OCI-LY1 (cell line): ENCODE measurements at regions not wholly inside any gene's neighbourhood (a gene's known extent, or its start where the extent isn't known, plus 50 kb on each side); places are given as distances from the start of the nearest gene placed in this dataset.

Experiments used
- H2AFZ ChIP-seq: fragments of 200-600 bp; sonication (generic), shearing (Covaris generic); 2 replicates; pipeline ENCODE4 v1.6.0; 2014; ENCODE audit warnings: antibody characterized with exemption, mild to moderate bottlenecking, low read length
- H3F3A ChIP-seq: fragments of 200-600 bp; sonication (generic), shearing (Covaris generic); 2 replicates; pipeline ENCODE4 v1.6.0; 2014; ENCODE audit warnings: mild to moderate bottlenecking, antibody characterized with exemption, low read length, moderate library complexity; ENCODE audit not compliant: insufficient read depth
- H3K27ac ChIP-seq: fragments of 200-600 bp; sonication (generic); 2 replicates; pipeline ENCODE4 v1.5.1; 2014; ENCODE audit warnings: low read length, mixed run types, mild to moderate bottlenecking, low read depth; ENCODE audit not compliant: poor library complexity, severe bottlenecking
- H3K27me3 ChIP-seq: fragments of 200-600 bp; sonication (generic); 2 replicates; pipeline ENCODE4 v1.6.0; 2014; ENCODE audit warnings: antibody characterized with exemption, mild to moderate bottlenecking, low read length, moderate library complexity; ENCODE audit not compliant: insufficient read depth
- H3K36me3 ChIP-seq: fragments of 200-600 bp; sonication (generic); 2 replicates; pipeline ENCODE4 v1.6.1; 2014; ENCODE audit warnings: mild to moderate bottlenecking, antibody characterized with exemption, low read length, moderate library complexity, mixed read lengths; ENCODE audit not compliant: insufficient read depth
- H3K4me1 ChIP-seq: fragments of 200-600 bp; sonication (generic); 2 replicates; pipeline ENCODE4 v1.5.1; 2014; ENCODE audit warnings: mild to moderate bottlenecking, low read length, moderate library complexity; ENCODE audit not compliant: insufficient read depth, severe bottlenecking
- H3K4me2 ChIP-seq: fragments of 200-600 bp; sonication (generic), shearing (Covaris generic); 2 replicates; pipeline ENCODE4 v1.6.1; 2014; ENCODE audit warnings: low read length
- H3K4me3 ChIP-seq: fragments of 200-600 bp; sonication (generic); 2 replicates; pipeline ENCODE4 v1.5.1; 2014; ENCODE audit warnings: low read length, low read depth, mild to moderate bottlenecking, mixed read lengths; ENCODE audit not compliant: poor library complexity, severe bottlenecking
- H3K79me2 ChIP-seq: fragments of 200-600 bp; shearing (Covaris generic); 2 replicates; pipeline ENCODE4 v1.6.1; 2016; ENCODE audit warnings: mixed run types, low read length, mixed read lengths; ENCODE audit not compliant: insufficient read depth
- H3K9ac ChIP-seq: fragments of 200-600 bp; sonication (generic), shearing (Covaris generic); 2 replicates; pipeline ENCODE4 v1.6.1; 2014; ENCODE audit warnings: mild to moderate bottlenecking, low read length, mixed read lengths
- H3K9me2 ChIP-seq: fragments of 200-600 bp; sonication (generic), shearing (Covaris generic); 2 replicates; pipeline ENCODE4 v1.6.1; 2014; ENCODE audit warnings: low read depth, mild to moderate bottlenecking, low read length, mixed read lengths
- H3K9me3 ChIP-seq: fragments of 200-600 bp; shearing (Covaris generic); 2 replicates; pipeline ENCODE4 v1.6.1; 2014; ENCODE audit warnings: low read length, mixed read lengths
- H4K20me1 ChIP-seq: fragments of 200-600 bp; sonication (generic), shearing (Covaris generic); 2 replicates; pipeline ENCODE4 v1.6.0; 2016; ENCODE audit warnings: mild to moderate bottlenecking, low read length; ENCODE audit not compliant: insufficient read depth
- CTCF ChIP-seq: fragments of 200-600 bp; sonication (generic), shearing (Covaris generic); IDR thresholded peaks from 2 replicates; pipeline ENCODE4 v1.5.1; 2017; ENCODE audit warnings: mild to moderate bottlenecking, antibody characterized with exemption, low read length, moderate library complexity, mixed read lengths
- EZH2 ChIP-seq: fragments of 200-600 bp; sonication (generic), shearing (Covaris generic); IDR thresholded peaks from 2 replicates; pipeline ENCODE4 v1.8.0; 2017; ENCODE audit warnings: borderline replicate concordance, mixed run types, mild to moderate bottlenecking, antibody characterized with exemption, low read length, moderate library complexity, mixed read lengths

GRCh38 chr2:15780912-15781574 is 159.3 kb upstream of the MYCN start:
- H3K9ac ChIP-seq: no peak overlapping the region
- H3K4me1 ChIP-seq: no peaks in the 10 kb centered on the region
- H3K27me3 ChIP-seq: no peaks in the 10 kb centered on the region
- no peaks in the 10 kb centered on the region for H3F3A ChIP-seq
- H3K9me2 ChIP-seq: no peaks in the 10 kb centered on the region
- H3K9me3 ChIP-seq: no peaks in the 10 kb centered on the region
- no peaks in the 10 kb centered on the region for H3K36me3 ChIP-seq
- no peak overlapping the region for H3K27ac ChIP-seq
- no peak overlapping the region for H2AFZ ChIP-seq
- H3K4me3 ChIP-seq: no peak overlapping the region
- no peak for TF ChIP-seq CTCF
- no peak for TF ChIP-seq EZH2
- no peaks in the 10 kb centered on the region for H3K79me2 ChIP-seq
- no peaks in the 10 kb centered on the region for H4K20me1 ChIP-seq
- H3K4me2 ChIP-seq: no peak overlapping the region

GRCh38 chr2:15782009-15782751 is 158.2 kb upstream of the MYCN start:
- H3K79me2 ChIP-seq: no peaks in the 10 kb centered on the region
- H3K9me2 ChIP-seq: no peaks in the 10 kb centered on the region
- no peaks in the 10 kb centered on the region for H3K4me1 ChIP-seq
- H4K20me1 ChIP-seq: no peaks in the 10 kb centered on the region
- no peak overlapping the region for H3K4me3 ChIP-seq
- TF ChIP-seq EZH2 (no peak), CTCF (no peak)
- no peak overlapping the region for H3K27ac ChIP-seq
- no peak overlapping the region for H2AFZ ChIP-seq
- no peaks in the 10 kb centered on the region for H3K9me3 ChIP-seq
- H3K4me2 ChIP-seq: no peak overlapping the region
- H3K9ac ChIP-seq: no peak overlapping the region
- no peaks in the 10 kb centered on the region for H3K36me3 ChIP-seq
- H3K27me3 ChIP-seq: no peaks in the 10 kb centered on the region
- H3F3A ChIP-seq: no peaks in the 10 kb centered on the region

GRCh38 chr2:15782769-15783294 is 157.5 kb upstream of the MYCN start:
- H3K9me2 ChIP-seq: no peaks in the 10 kb centered on the region
- H3K36me3 ChIP-seq: no peaks in the 10 kb centered on the region
- no peaks in the 10 kb centered on the region for H4K20me1 ChIP-seq
- H3K27ac ChIP-seq: no peak overlapping the region
- no peaks in the 10 kb centered on the region for H3K27me3 ChIP-seq
- H3K4me2 ChIP-seq: no peak overlapping the region
- H3F3A ChIP-seq: no peaks in the 10 kb centered on the region
- no peaks in the 10 kb centered on the region for H3K4me1 ChIP-seq
- TF ChIP-seq EZH2 (no peak), CTCF (no peak)
- H3K79me2 ChIP-seq: no peaks in the 10 kb centered on the region
- no peak overlapping the region for H2AFZ ChIP-seq
- H3K9me3 ChIP-seq: no peaks in the 10 kb centered on the region
- no peak overlapping the region for H3K9ac ChIP-seq
- no peak overlapping the region for H3K4me3 ChIP-seq
